GM23338 (cell line): ENCODE measurements at regions not wholly inside any gene's neighbourhood (a gene's known extent, or its start where the extent isn't known, plus 50 kb on each side); places are given as distances from the start of the nearest gene placed in this dataset.

Source experiments
- ATAC-seq: fragments of 200-7000 bp; cut with Tn5 transposase; 3 replicates; pipeline ENCODE4 v1.9.1; 2020
- DNase-seq: peaks from one replicate; pipeline ENCODE4 v3.0.0-alpha.2; 2015; ENCODE audit warnings: low spot score
- H2AFZ ChIP-seq: fragments of 200-600 bp; sonication (generic); 2 replicates; pipeline ENCODE4 v1.8.0; 2016; ENCODE audit warnings: antibody characterized with exemption, mild to moderate bottlenecking, moderate library complexity
- H3F3A ChIP-seq: fragments of 200-600 bp; sonication (generic); replicated peaks from 2 replicates; pipeline ENCODE4 v1.8.0; 2017; ENCODE audit warnings: antibody characterized with exemption, mixed run types, low read depth
- H3K27ac ChIP-seq: fragments of 200-600 bp; sonication (generic); 2 replicates; pipeline ENCODE4 v1.6.1; 2016; ENCODE audit warnings: low read depth
- H3K27me3 ChIP-seq: fragments of 200-600 bp; sonication (generic); 2 replicates; pipeline ENCODE4 v1.8.0; 2016; ENCODE audit warnings: mild to moderate bottlenecking, mixed run types, moderate library complexity; ENCODE audit not compliant: insufficient read depth
- H3K36me3 ChIP-seq: fragments of 200-600 bp; sonication (generic); 2 replicates; pipeline ENCODE4 v1.8.0; 2016; ENCODE audit warnings: mild to moderate bottlenecking; ENCODE audit not compliant: insufficient read depth
- H3K4me1 ChIP-seq: fragments of 200-600 bp; sonication (generic); 2 replicates; pipeline ENCODE4 v1.8.0; 2016; ENCODE audit warnings: mild to moderate bottlenecking, moderate library complexity; ENCODE audit not compliant: insufficient read depth
- H3K4me2 ChIP-seq: fragments of 200-600 bp; sonication (generic); 2 replicates; pipeline ENCODE4 v1.7.1; 2017; ENCODE audit warnings: mixed run types
- H3K4me3 ChIP-seq: fragments of 200-600 bp; sonication (generic); 2 replicates; pipeline ENCODE4 v1.6.1; 2016; ENCODE audit warnings: mixed run types
- H3K79me2 ChIP-seq: fragments of 200-600 bp; sonication (generic); replicated peaks from 2 replicates; pipeline ENCODE4 v1.8.0; 2017; ENCODE audit warnings: mild to moderate bottlenecking; ENCODE audit not compliant: insufficient read depth
- H3K9me2 ChIP-seq: fragments of 200-600 bp; sonication (generic); 2 replicates; pipeline ENCODE4 v1.8.0; 2017; ENCODE audit not compliant: insufficient read depth
- H4K20me1 ChIP-seq: fragments of 200-600 bp; sonication (generic); replicated peaks from 2 replicates; pipeline ENCODE4 v1.8.0; 2017; ENCODE audit warnings: mild to moderate bottlenecking; ENCODE audit not compliant: insufficient read depth
- H3K27ac Mint-ChIP-seq: 2 replicates; pipeline ENCODE4 v1.8.0; 2020; ENCODE audit warnings: inconsistent platforms, mild to moderate bottlenecking, moderate library complexity, mixed read lengths
- H3K27me3 Mint-ChIP-seq: 3 replicates; pipeline ENCODE4 v1.8.0; 2022; ENCODE audit warnings: low read depth, mild to moderate bottlenecking, moderate library complexity, mixed read lengths, inconsistent platforms; ENCODE audit not compliant: insufficient read depth, poor library complexity
- H3K36me3 Mint-ChIP-seq: 3 replicates; pipeline ENCODE4 v1.8.0; 2021; ENCODE audit warnings: low read depth, mild to moderate bottlenecking, inconsistent platforms, moderate library complexity, mixed read lengths
- H3K4me1 Mint-ChIP-seq: 3 replicates; pipeline ENCODE4 v1.8.0; 2020; ENCODE audit warnings: mild to moderate bottlenecking, inconsistent platforms, mixed read lengths
- H3K4me3 Mint-ChIP-seq: 3 replicates; pipeline ENCODE4 v1.8.0; 2021; ENCODE audit warnings: moderate library complexity, mild to moderate bottlenecking, inconsistent platforms, mixed read lengths
- H3K9me3 Mint-ChIP-seq: 3 replicates; pipeline ENCODE4 v1.8.0; 2020; ENCODE audit warnings: moderate library complexity, mild to moderate bottlenecking, inconsistent platforms, mixed read lengths
- CTCF ChIP-seq, 2 experiments: fragments of 200-600 bp in 1 of 2; sonication (generic) in 1 of 2; conservative IDR thresholded peaks; 2 replicates each; pipeline versions ENCODE4 v1.5.1 to v1.6.1; 2016 to 2017; ENCODE audit warnings: antibody characterized with exemption in 2 of 2, low read depth in 2 of 2, mild to moderate bottlenecking in 2 of 2, moderate library complexity in 1 of 2
- ETS1 ChIP-seq: IDR thresholded peaks from 2 replicates; pipeline ENCODE4 v1.6.1; 2016; ENCODE audit warnings: antibody characterized with exemption
- EZH2 ChIP-seq: fragments of 200-600 bp; sonication (generic); IDR thresholded peaks from one replicate; pipeline ENCODE4 v1.8.0; 2017; ENCODE audit warnings: antibody characterized with exemption, mild to moderate bottlenecking, low read depth; ENCODE audit not compliant: unreplicated experiment
- JUNB ChIP-seq: IDR thresholded peaks from one replicate; pipeline ENCODE4 v1.6.1; 2016; ENCODE audit warnings: antibody characterized with exemption; ENCODE audit not compliant: unreplicated experiment
- NANOG ChIP-seq: IDR thresholded peaks from 2 replicates; pipeline ENCODE4 v1.6.1; 2016; ENCODE audit warnings: antibody characterized with exemption, borderline replicate concordance
- POLR2AphosphoS5 ChIP-seq: IDR thresholded peaks from 2 replicates; pipeline ENCODE4 v1.6.1; 2016; ENCODE audit warnings: antibody characterized with exemption, low read depth
- STAT1 ChIP-seq: IDR thresholded peaks from one replicate; pipeline ENCODE4 v1.6.1; 2016; ENCODE audit warnings: antibody characterized with exemption; ENCODE audit not compliant: unreplicated experiment
- ZNF114 ChIP-seq: fragments of 250-450 bp; sonication (Bioruptor Pico); IDR thresholded peaks from 2 replicates; pipeline ENCODE4 v1.5.0; 2020; ENCODE audit warnings: mild to moderate bottlenecking, moderate library complexity
- ZNF331 ChIP-seq: fragments of 250-450 bp; sonication (Bioruptor Pico); IDR thresholded peaks from 2 replicates; pipeline ENCODE4 v1.5.0; 2020; ENCODE audit warnings: low read depth, mild to moderate bottlenecking, moderate library complexity

- peak overlapping the region; percentile 65; the same call in 1 of the 2 replicates for H2AFZ ChIP-seq
- ATAC-seq = no peak
- no peak overlapping the region for H3K4me3 Mint-ChIP-seq
- H3K36me3 Mint-ChIP-seq = no peaks in the 10 kb centered on the region; the same call in 2 of the 3 replicates
- no peak overlapping the region for H3K27ac Mint-ChIP-seq
- no peak overlapping the region for H3K4me2 ChIP-seq
- H3K4me1 ChIP-seq = no peaks in the 10 kb centered on the region
- no peaks in the 10 kb centered on the region; the same call in 1 of the 2 replicates for H3K36me3 ChIP-seq
- peaks cover 4% of the 10 kb centered on the region; the same call in 1 of the 2 replicates for H3K9me2 ChIP-seq
- no peak overlapping the region for H3K27ac ChIP-seq
- peaks cover 6% of the 10 kb centered on the region; the same call in 2 of the 3 replicates for H3K4me1 Mint-ChIP-seq
- no peaks in the 10 kb centered on the region for H3F3A ChIP-seq
- no peaks in the 10 kb centered on the region for H4K20me1 ChIP-seq
- H3K4me3 ChIP-seq = no peak overlapping the region
- peaks cover 2% of the 10 kb centered on the region; the same call in 2 of the 3 replicates for H3K9me3 Mint-ChIP-seq
- H3K27me3 ChIP-seq = no peaks in the 10 kb centered on the region
- no peak for TF ChIP-seq ETS1
- TF ChIP-seq STAT1 = no peak
- no peak for TF ChIP-seq ZNF114 (CRISPR knock-in tag)
- no peak for TF ChIP-seq ZNF331 (CRISPR knock-in tag)
- no peak for TF ChIP-seq EZH2
- TF ChIP-seq POLR2AphosphoS5 = no peak
- no peaks in the 10 kb centered on the region for H3K79me2 ChIP-seq
- peaks cover 2% of the 10 kb centered on the region for H3K27me3 Mint-ChIP-seq
- DNase-seq = no peak
Observed at GRCh38 chr2:7732497-7732896, 815.3 kb downstream of the RNF144A start.

- Histone ChIP-seq H3K4me1 (no peaks in the 10 kb centered on the region), H3K36me3 (no peaks in the 10 kb centered on the region; the same call in 1 of the 2 replicates), H3F3A (no peaks in the 10 kb centered on the region), H3K27ac (no peak overlapping the region), H3K79me2 (no peaks in the 10 kb centered on the region), H2AFZ (0 out of 2 replicates have a peak overlapping the region, but pooled peaks have one; percentile 63), H3K9me2 (peaks cover 11% of the 10 kb centered on the region), H4K20me1 (no peaks in the 10 kb centered on the region), H3K4me2 (no peak overlapping the region), H3K27me3 (no peaks in the 10 kb centered on the region), H3K4me3 (no peak overlapping the region)
- Mint-ChIP-seq H3K9me3 (peaks cover 2% of the 10 kb centered on the region), H3K27ac (no peak overlapping the region), H3K36me3 (no peaks in the 10 kb centered on the region; the same call in 2 of the 3 replicates), H3K4me3 (no peak overlapping the region), H3K27me3 (peaks cover 2% of the 10 kb centered on the region), H3K4me1 (peaks cover 10% of the 10 kb centered on the region)
- DNase-seq (no peak), ATAC-seq (no peak)
- TF ChIP-seq ZNF331 (CRISPR knock-in tag) (no peak), JUNB (no peak), NANOG (no peak), CTCF (conservative IDR thresholded peaks at IDR 0.05; ENCODE audit: low read depth in 2 of 2) (no peak), POLR2AphosphoS5 (no peak)
Observed at GRCh38 chr2:7736646-7737305, 819.6 kb downstream of the RNF144A start.
